Esophagus (tissue), 2 donors: ENCODE measurements at regions not wholly inside any gene's neighbourhood (a gene's known extent, or its start where the extent isn't known, plus 50 kb on each side); places are given as distances from the start of the nearest gene placed in this dataset.

Source experiments
- H3K27ac ChIP-seq, 2 donors: one replicate each; pipeline ENCODE4 v1.5.1; 2013; ENCODE audit warnings: low read depth in 2 of 2, mild to moderate bottlenecking in 2 of 2, inconsistent platforms in 1 of 2, low read length in 1 of 2, moderate library complexity in 1 of 2
- H3K27me3 ChIP-seq, 2 donors: one replicate each; pipeline ENCODE4 v1.6.1; 2013; ENCODE audit warnings: low read length in 2 of 2, control low read depth in 1 of 2, mild to moderate bottlenecking in 1 of 2; ENCODE audit not compliant: insufficient read depth in 2 of 2, control insufficient read depth in 1 of 2
- H3K36me3 ChIP-seq, 2 donors: one replicate each; pipeline ENCODE4 v1.6.1; 2013; ENCODE audit warnings: low read length in 1 of 2; ENCODE audit not compliant: control insufficient read depth in 2 of 2, insufficient read depth in 2 of 2
- H3K4me1 ChIP-seq, 2 donors: one replicate each; pipeline ENCODE4 v1.6.1; 2013; ENCODE audit warnings: low read length in 1 of 2; ENCODE audit not compliant: control insufficient read depth in 2 of 2, insufficient read depth in 2 of 2
- H3K4me3 ChIP-seq, 2 donors: one replicate each; pipeline ENCODE4 v1.5.1; 2013; ENCODE audit warnings: low read length in 2 of 2, mild to moderate bottlenecking in 2 of 2, low read depth in 1 of 2, moderate library complexity in 1 of 2
- H3K9me3 ChIP-seq, 2 donors: one replicate each; pipeline ENCODE4 v1.6.1; 2013; ENCODE audit warnings: mild to moderate bottlenecking in 2 of 2, low read depth in 1 of 2, low read length in 1 of 2, moderate library complexity in 1 of 2; ENCODE audit not compliant: control insufficient read depth in 2 of 2, insufficient read depth in 1 of 2
- WGBS, 2 donors: extraction: QIAGEN DNeasy Blood & Tissue Kit; methylation state at CpG; one replicate each; pipeline ENCODE4 v1.1.7; 2013; 5-methylcytosine and 5-hydroxymethylcytosine counted together
- donor health status: healthy with polysubstance abuse.
- donor health status: Bipolar disorder and iron deficiency.

- H3K36me3 ChIP-seq = no peaks in the 10 kb centered on the region
- H3K9me3 ChIP-seq = no peaks in the 10 kb centered on the region
- 26 to 54% methylated on average over 1 of the region's 1 CpG for WGBS, 2 donors
- peaks cover 0 to 2% of the 10 kb centered on the region in 2 donors for H3K4me1 ChIP-seq
- H3K27ac ChIP-seq = no peak overlapping the region
- H3K4me3 ChIP-seq = no peak overlapping the region
- no peaks in the 10 kb centered on the region for H3K27me3 ChIP-seq
Measured at GRCh38 chr3:16121391-16121790, 53.1 kb upstream of the GALNT15 start.

DNA sequence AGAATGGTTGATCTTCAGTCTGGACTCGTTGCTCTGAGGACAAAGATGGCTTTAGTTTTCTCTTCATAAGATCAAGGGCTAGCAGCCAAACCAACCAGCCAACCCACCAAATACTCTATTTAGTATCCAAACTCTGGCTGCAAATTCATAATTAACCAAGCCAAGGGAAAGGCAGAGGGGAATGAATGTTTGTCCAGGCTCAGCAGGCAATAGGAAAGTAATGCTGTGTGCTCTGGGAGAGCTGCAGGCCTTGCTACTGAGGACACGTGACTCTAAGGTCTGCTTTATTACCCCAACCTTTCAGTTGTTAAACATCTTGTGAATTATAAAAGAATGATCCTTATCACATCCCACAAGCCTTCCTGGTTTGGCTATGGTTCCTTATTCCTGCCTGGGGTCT lies 52.3 kb upstream of the GALNT15 start:
- no peak overlapping the region for H3K27ac ChIP-seq
- no peaks in the 10 kb centered on the region for H3K27me3 ChIP-seq
- H3K36me3 ChIP-seq = no peaks in the 10 kb centered on the region
- peaks cover 0 to 2% of the 10 kb centered on the region in 2 donors for H3K4me1 ChIP-seq
- no peaks in the 10 kb centered on the region for H3K9me3 ChIP-seq
- WGBS, 2 donors = 47 to 64% methylated on average over 2 of the region's 2 CpGs
- H3K4me3 ChIP-seq = no peak overlapping the region

DNA sequence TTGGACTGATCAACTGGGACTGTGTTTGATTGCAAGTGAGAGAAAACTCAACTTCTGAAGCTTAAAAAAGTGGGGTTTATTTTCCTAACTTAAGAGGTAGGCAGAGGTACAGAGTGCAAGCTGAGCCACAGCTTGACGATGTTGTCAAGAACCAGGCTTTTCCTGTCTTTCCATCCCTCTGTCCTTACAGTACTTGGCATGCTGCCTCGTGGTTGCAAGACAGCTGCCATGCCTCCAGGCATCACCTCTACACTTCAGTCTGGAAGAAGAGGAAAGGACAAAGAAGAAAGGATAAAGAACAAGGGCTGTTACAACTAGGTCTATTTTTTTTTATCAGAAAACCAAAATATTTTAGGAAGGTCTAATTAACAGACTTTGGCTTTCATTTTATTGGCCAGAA lies 51.8 kb upstream of the GALNT15 start:
- no peaks in the 10 kb centered on the region for H3K36me3 ChIP-seq
- no peaks in the 10 kb centered on the region for H3K27me3 ChIP-seq
- 61 to 69% methylated on average over 2 of the region's 2 CpGs for WGBS, 2 donors
- no peaks in the 10 kb centered on the region for H3K9me3 ChIP-seq
- H3K4me3 ChIP-seq = no peak overlapping the region
- H3K27ac ChIP-seq = no peak overlapping the region
- H3K4me1 ChIP-seq = peaks cover 0 to 2% of the 10 kb centered on the region in 2 donors

GRCh38 chr3:16124636-16125035 lies 49.8 kb upstream of the GALNT15 start:
- 42 to 49% methylated on average over 2 of the region's 2 CpGs for WGBS, 2 donors
- Histone ChIP-seq H3K27me3 (no peaks in the 10 kb centered on the region), H3K9me3 (no peaks in the 10 kb centered on the region), H3K27ac (no peak overlapping the region), H3K36me3 (no peaks in the 10 kb centered on the region), H3K4me1 (no peaks in the 10 kb centered on the region), H3K4me3 (no peak overlapping the region)
